HepG2 (cell line): ENCODE measurements at regions not wholly inside any gene's neighbourhood (a gene's known extent, or its start where the extent isn't known, plus 50 kb on each side); places are given as distances from the start of the nearest gene placed in this dataset.

Experiments used
- ATAC-seq: fragments of 200-7000 bp; cut with Tn5 transposase; 3 replicates; pipeline ENCODE4 v1.9.1; 2020; ENCODE audit warnings: mild to moderate bottlenecking, moderate library complexity
- BruUV-seq: library from RNA; stranded (reverse); fragments of 400-500 nt; replicated peaks from 2 replicates; lab custom pipeline; 2021; lab: Mats Ljungman, UMichigan
- CTCF ChIA-PET: fragments of 300-600 bp; formaldehyde crosslinking; extraction: SDS; loops from one replicate; lab custom pipeline; 2021; ENCODE audit warnings: low total read pairs, inconsistent platforms, low intra/inter-chr PET ratio; lab: Yijun Ruan, JAX
- POLR2A ChIA-PET: fragments of 350-600 bp; sonication (Branson Sonifier 250); formaldehyde crosslinking; loops from one replicate; lab custom pipeline; 2020; ENCODE audit warnings: antibody characterized with exemption, inconsistent platforms; lab: Yijun Ruan, JAX
- DNase-seq: peaks from one replicate; pipeline ENCODE4 v3.0.0-alpha.2; 2015; ENCODE audit warnings: low spot score
- FAIRE-seq: peaks from 3 replicates; lab custom pipeline; 2011; peaks lifted over from hg19 to GRCh38; lab: Jason Lieb, UNC
- H2AFZ ChIP-seq: one replicate; pipeline ENCODE4 v1.6.1; 2011; ENCODE audit warnings: low read length, inconsistent platforms
- H3K27ac ChIP-seq: fragments of 300-600 bp; 3 replicates; pipeline ENCODE4 v1.8.0; 2011; ENCODE audit warnings: mixed run types, mild to moderate bottlenecking, mixed read lengths, low read length, inconsistent platforms; ENCODE audit not compliant: insufficient read depth; ENCODE audit errors: extremely low read length
- H3K27me3 ChIP-seq, 2 experiments: fragments of 200-600 bp in 1 of 2; 2 replicates in 1 of 2; 3 replicates in 1 of 2; pipeline versions ENCODE4 v1.6.0 to v1.8.0; 2011; ENCODE audit warnings: low read length in 2 of 2, mild to moderate bottlenecking in 2 of 2, moderate library complexity in 2 of 2, inconsistent platforms in 1 of 2; ENCODE audit not compliant: insufficient read depth in 2 of 2, control insufficient read depth in 1 of 2
- H3K36me3 ChIP-seq, 2 experiments: fragments of 200-600 bp in 1 of 2; replicated peaks in 1 of 2; 2 replicates in 1 of 2; 3 replicates in 1 of 2; pipeline versions ENCODE4 v1.5.1 to v1.8.0; 2011; ENCODE audit warnings: low read length in 2 of 2, inconsistent platforms in 1 of 2; ENCODE audit not compliant: insufficient read depth in 2 of 2, control insufficient read depth in 1 of 2
- H3K4me1 ChIP-seq: 2 replicates; pipeline ENCODE4 v1.5.1; 2012; ENCODE audit warnings: low read length, inconsistent platforms; ENCODE audit not compliant: insufficient read depth
- H3K4me2 ChIP-seq: 2 replicates; pipeline ENCODE4 v1.6.0; 2011; ENCODE audit warnings: low read depth, low read length, inconsistent platforms
- H3K4me3 ChIP-seq, 3 experiments: fragments of 200-600 bp in 1 of 3; sonication (generic), shearing (Covaris generic) in 1 of 3; replicated peaks in 1 of 3; 2 replicates each; pipeline ENCODE4 v1.5.1; 2011 to 2016; ENCODE audit warnings: low read length in 3 of 3, inconsistent platforms in 2 of 3, low read depth in 2 of 3, mild to moderate bottlenecking in 2 of 3, control low read depth in 1 of 3, mixed read lengths in 1 of 3; ENCODE audit not compliant: insufficient read depth in 1 of 3
- H3K79me2 ChIP-seq: one replicate; pipeline ENCODE4 v1.6.1; 2011; ENCODE audit warnings: low read length, inconsistent platforms; ENCODE audit not compliant: insufficient read depth
- H3K9ac ChIP-seq: 2 replicates; pipeline ENCODE4 v1.6.0; 2011; ENCODE audit warnings: mild to moderate bottlenecking, low read depth, low read length, inconsistent platforms; ENCODE audit not compliant: insufficient read depth
- H3K9me3 ChIP-seq: 2 replicates; pipeline ENCODE4 v1.5.1; 2012; ENCODE audit warnings: mild to moderate bottlenecking, low read length
- H4K20me1 ChIP-seq: 2 replicates; pipeline ENCODE4 v1.6.0; 2011; ENCODE audit warnings: inconsistent platforms, mild to moderate bottlenecking, low read length, moderate library complexity; ENCODE audit not compliant: insufficient read depth
- AHR ChIP-seq: IDR thresholded peaks from 2 replicates; pipeline ENCODE4 v1.6.1; 2018; ENCODE audit warnings: missing genetic modification reagents, missing compliant biosample characterization
- BRF2 ChIP-seq: sonication (generic); formaldehyde crosslinking; IDR thresholded peaks from 2 replicates; pipeline ENCODE4 v1.8.1; 2022; ENCODE audit warnings: mild to moderate bottlenecking, missing genetic modification reagents
- CCDC6 ChIP-seq: sonication (generic); formaldehyde crosslinking; IDR thresholded peaks from 2 replicates; pipeline ENCODE4 v1.8.1; 2022; ENCODE audit warnings: mild to moderate bottlenecking, missing genetic modification reagents, moderate library complexity
- CENPX ChIP-seq: sonication (generic); formaldehyde crosslinking; IDR thresholded peaks from 2 replicates; pipeline ENCODE4 v1.9.0; 2021; ENCODE audit warnings: mild to moderate bottlenecking, missing genetic modification reagents, moderate library complexity
- CREBL2 ChIP-seq: sonication (generic); formaldehyde crosslinking; IDR thresholded peaks from 2 replicates; pipeline ENCODE4 v1.8.1; 2023; ENCODE audit warnings: missing genetic modification reagents, mild to moderate bottlenecking, borderline replicate concordance
- DMAP1 ChIP-seq: IDR thresholded peaks from 2 replicates; pipeline ENCODE4 v1.6.1; 2016
- FLYWCH1 ChIP-seq: sonication (generic); formaldehyde crosslinking; IDR thresholded peaks from 2 replicates; pipeline ENCODE4 v1.8.1; 2023; ENCODE audit warnings: mild to moderate bottlenecking, missing genetic modification reagents
- MAFK ChIP-seq, 2 experiments: IDR thresholded peaks in 1 of 2; conservative IDR thresholded peaks in 1 of 2; 2 replicates each; pipeline ENCODE4 v1.6.1; 2011; ENCODE audit warnings: improper control_type of control experiment in 2 of 2, low read length in 2 of 2
- MED1 ChIP-seq: sonication (generic); formaldehyde crosslinking; IDR thresholded peaks from 2 replicates; pipeline ENCODE4 v1.4.0; 2020; ENCODE audit warnings: missing genetic modification reagents
- MNT ChIP-seq: fragments of 450-650 bp; IDR thresholded peaks from 2 replicates; pipeline ENCODE4 v1.6.1; 2016
- MTERF4 ChIP-seq: sonication (generic); formaldehyde crosslinking; IDR thresholded peaks from 2 replicates; pipeline ENCODE4 v1.8.0; 2023; ENCODE audit warnings: mild to moderate bottlenecking, missing genetic modification reagents
- SNAI1 ChIP-seq: sonication (generic); formaldehyde crosslinking; IDR thresholded peaks from 2 replicates; pipeline ENCODE4 v1.5.0; 2020; ENCODE audit warnings: mild to moderate bottlenecking, missing genetic modification reagents, borderline replicate concordance
- TBL1XR1 ChIP-seq: fragments of 150-350 bp; IDR thresholded peaks from 2 replicates; pipeline ENCODE4 v1.6.1; 2014; ENCODE audit warnings: borderline replicate concordance, low read length; ENCODE audit not compliant: partially characterized antibody
- ZBTB37 ChIP-seq: sonication (generic); formaldehyde crosslinking; IDR thresholded peaks from 2 replicates; pipeline ENCODE4 v1.4.0; 2020; ENCODE audit warnings: mild to moderate bottlenecking, missing genetic modification reagents
- ZNF121 ChIP-seq: sonication (generic); formaldehyde crosslinking; IDR thresholded peaks from 2 replicates; pipeline ENCODE4 v1.5.0; 2020; ENCODE audit warnings: mild to moderate bottlenecking, missing genetic modification reagents
- ZNF546 ChIP-seq: sonication (generic); formaldehyde crosslinking; conservative IDR thresholded peaks from 2 replicates; pipeline ENCODE4 v1.8.1; 2023; ENCODE audit warnings: mild to moderate bottlenecking, missing genetic modification reagents
- ZNF549 ChIP-seq: sonication (generic); formaldehyde crosslinking; IDR thresholded peaks from 2 replicates; pipeline ENCODE4 v1.5.0; 2020; ENCODE audit warnings: missing genetic modification reagents
- ZNF605 ChIP-seq: sonication (generic); formaldehyde crosslinking; IDR thresholded peaks from 2 replicates; pipeline ENCODE4 v1.8.0; 2022; ENCODE audit warnings: mild to moderate bottlenecking, missing genetic modification reagents
- ZNF800 ChIP-seq: sonication (generic); formaldehyde crosslinking; IDR thresholded peaks from 2 replicates; pipeline ENCODE4 v1.4.0; 2020; ENCODE audit warnings: missing genetic modification reagents
- WGBS: methylation state at CpG from one replicate; pipeline ENCODE4 v1.1.6; 2017; ENCODE audit warnings: low lambda C conversion rate; 5-methylcytosine and 5-hydroxymethylcytosine counted together
- in situ Hi-C: cut with HindIII; loops from 2 replicates; pipeline ENCODE4 v1.10.0; 2017; ENCODE audit warnings: low pct_unique_long_range_greater_than_20kb; ENCODE audit not compliant: extremely low pct_ligation_motif_present
- intact Hi-C: fragments of 100-400 bp; cut with micrococcal nuclease; formaldehyde crosslinking; loops from one replicate; pipeline ENCODE4 v1.10.0; 2022; ENCODE audit not compliant: unreplicated experiment

GRCh38 chr5:91898898-91899297 is 515.8 kb upstream of the ARRDC3 start:
- no peaks in the 10 kb centered on the region for H3K4me1 ChIP-seq
- H3K9ac ChIP-seq: no peak overlapping the region
- DNase-seq (no peak), ATAC-seq (no peak), FAIRE-seq (no peak)
- intact Hi-C loops: no loop called here
- ChIA-PET CTCF (no interaction called here), POLR2A (no interaction called here)
- no peak overlapping the region for H3K4me2 ChIP-seq
- no TSS peak for BruUV-seq
- no peak overlapping the region for H2AFZ ChIP-seq
- H4K20me1 ChIP-seq: no peaks in the 10 kb centered on the region
- H3K79me2 ChIP-seq: no peaks in the 10 kb centered on the region
- 0% methylated on average over 2 of the region's 2 CpGs for WGBS
- H3K36me3 ChIP-seq: no peaks in the 10 kb centered on the region
- TF ChIP-seq MAFK (conservative IDR thresholded peaks at IDR 0.05 in 1 of 2, IDR thresholded peaks at IDR 0.05 in 1 of 2; ENCODE audit: low read length in 2 of 2): no peak
- TF ChIP-seq ZNF549 (CRISPR knock-in tag): no peak
- no peak for TF ChIP-seq AHR (CRISPR knock-in tag)
- no peak for TF ChIP-seq TBL1XR1
- TF ChIP-seq ZBTB37 (CRISPR knock-in tag): no peak
- TF ChIP-seq SNAI1 (CRISPR knock-in tag): no peak
- TF ChIP-seq ZNF800 (CRISPR knock-in tag): no peak
- TF ChIP-seq CREBL2 (CRISPR knock-in tag): no peak
- TF ChIP-seq CCDC6 (CRISPR knock-in tag): no peak
- TF ChIP-seq DMAP1 (CRISPR knock-in tag): no peak
- no peak for TF ChIP-seq MED1
- TF ChIP-seq FLYWCH1: no peak
- no peak for TF ChIP-seq BRF2 (CRISPR knock-in tag)
- TF ChIP-seq MNT: no peak
- TF ChIP-seq ZNF121 (CRISPR knock-in tag): no peak
- TF ChIP-seq CENPX (CRISPR knock-in tag): no peak
- TF ChIP-seq ZNF546 (CRISPR knock-in tag): no peak
- no peak for TF ChIP-seq MTERF4 (CRISPR knock-in tag)
- TF ChIP-seq ZNF605 (CRISPR knock-in tag): no peak
- TF ChIP-seq, all 625 proteins: peak for 0
- in situ Hi-C loops: no loop called here
- Histone ChIP-seq H3K9me3 (no peaks in the 10 kb centered on the region), H3K27me3 (no peaks in the 10 kb centered on the region), H3K27ac (no peak overlapping the region), H3K4me3 (no peak overlapping the region)
